Stimulated activated CD4-positive, alpha-beta T cell treated with anti-CD3 and anti-CD28 coated beads, Interleukin-1b, Interleukin-23, amount 100 ng/mL, for 4 hours (primary cell): ENCODE measurements at regions not wholly inside any gene's neighbourhood (a gene's known extent, or its start where the extent isn't known, plus 50 kb on each side); places are given as distances from the start of the nearest gene placed in this dataset.

Source experiments
- DNase-seq, 2 donors: peaks; one replicate each; pipeline ENCODE4 v3.0.0-alpha.2; 2020; ENCODE audit warnings: low read depth in 2 of 2

- DNase-seq: no peak
These were observed 553.1 kb downstream of the EFNB2 start for GRCh38 chr13:105982219-105982930.

GRCh38 chr13:105979131-105980011, 556.1 kb downstream of the EFNB2 start:
- DNase-seq: no peak

- no peak for DNase-seq
These were observed 561.1 kb downstream of the EFNB2 start for GRCh38 chr13:105974380-105974779.

- DNase-seq: no peak
These were observed 562.5 kb downstream of the EFNB2 start for GRCh38 chr13:105972811-105973590.

- no peak for DNase-seq
These were observed 563.1 kb downstream of the EFNB2 start for GRCh38 chr13:105972306-105972721.

- no peak for DNase-seq
These were observed 563.7 kb downstream of the EFNB2 start for GRCh38 chr13:105971738-105972137.

- no peak for DNase-seq
These were observed 564.1 kb downstream of the EFNB2 start for GRCh38 chr13:105971312-105971711.

- no peak for DNase-seq
These were observed 565.7 kb downstream of the EFNB2 start for GRCh38 chr13:105969761-105970160.

GRCh38 chr13:105965910-105966309, 569.6 kb downstream of the EFNB2 start:
- no peak for DNase-seq

GRCh38 chr13:105962080-105962479, 573.4 kb downstream of the EFNB2 start:
- DNase-seq: no peak

- no peak for DNase-seq
These were observed 574.0 kb downstream of the EFNB2 start for GRCh38 chr13:105961438-105961837.

GRCh38 chr13:105960326-105960725, 575.1 kb downstream of the EFNB2 start:
- DNase-seq: no peak

GRCh38 chr13:105959876-105960275, 575.6 kb downstream of the EFNB2 start:
- no peak for DNase-seq

GRCh38 chr13:105957769-105958438, 577.6 kb downstream of the EFNB2 start:
- DNase-seq: no peak

- no peak for DNase-seq
These were observed 578.5 kb downstream of the EFNB2 start for GRCh38 chr13:105956921-105957320.

- no peak for DNase-seq
These were observed 582.5 kb downstream of the EFNB2 start for GRCh38 chr13:105952973-105953290.

- DNase-seq: no peak
These were observed 583.1 kb downstream of the EFNB2 start for GRCh38 chr13:105952233-105952972.

- no peak for DNase-seq
These were observed 587.3 kb downstream of the EFNB2 start for GRCh38 chr13:105948143-105948542.

GRCh38 chr13:105940882-105941281, 594.6 kb downstream of the EFNB2 start:
- no peak for DNase-seq

- no peak for DNase-seq
These were observed 598.0 kb downstream of the EFNB2 start for GRCh38 chr13:105937451-105937850.

- no peak for DNase-seq
These were observed 598.6 kb downstream of the EFNB2 start for GRCh38 chr13:105936816-105937215.
